ENCODE measurements at regions not wholly inside any gene's neighbourhood (a gene's known extent, or its start where the extent isn't known, plus 50 kb on each side); places are given as distances from the start of the nearest gene placed in this dataset.

DNA sequence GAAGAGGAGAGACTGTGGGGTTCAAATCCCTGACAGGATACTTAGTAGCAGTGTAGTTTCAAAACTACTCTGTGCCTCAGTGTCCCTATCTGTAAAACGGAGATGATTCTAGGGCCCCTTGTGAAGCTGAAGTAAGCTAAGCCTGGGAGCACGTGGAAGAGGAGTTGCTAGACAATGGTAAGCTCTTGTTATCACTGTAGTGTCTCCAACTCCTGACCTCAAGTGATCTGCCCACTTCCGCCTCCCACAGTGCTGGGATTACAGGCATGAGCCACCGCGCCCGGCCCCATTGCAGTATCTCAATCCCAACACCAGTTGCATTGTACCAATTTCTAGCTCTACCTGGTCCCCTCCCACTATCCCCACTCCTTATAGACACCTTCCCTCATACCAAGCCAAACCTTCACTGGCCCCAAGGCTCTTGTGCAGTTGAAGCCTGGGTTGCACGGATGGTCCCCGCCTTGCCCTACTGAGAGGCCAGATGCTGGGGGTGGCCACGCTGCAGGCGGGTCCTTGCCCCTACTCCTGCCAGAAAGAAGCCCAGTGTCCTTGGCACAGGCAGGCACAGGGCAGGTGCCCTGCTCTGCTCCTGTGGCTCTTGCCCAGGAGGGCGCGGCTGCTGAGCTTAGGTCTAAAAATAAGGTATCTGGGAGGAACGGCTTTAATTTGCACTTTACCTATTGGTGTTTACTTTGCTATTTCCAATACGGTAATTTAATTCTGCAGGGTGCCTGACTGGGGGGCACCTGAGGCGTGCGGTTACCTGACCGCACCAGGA is 118.1 kb downstream of the VEGFA start:
- TF ChIP-seq, protein P1, sequence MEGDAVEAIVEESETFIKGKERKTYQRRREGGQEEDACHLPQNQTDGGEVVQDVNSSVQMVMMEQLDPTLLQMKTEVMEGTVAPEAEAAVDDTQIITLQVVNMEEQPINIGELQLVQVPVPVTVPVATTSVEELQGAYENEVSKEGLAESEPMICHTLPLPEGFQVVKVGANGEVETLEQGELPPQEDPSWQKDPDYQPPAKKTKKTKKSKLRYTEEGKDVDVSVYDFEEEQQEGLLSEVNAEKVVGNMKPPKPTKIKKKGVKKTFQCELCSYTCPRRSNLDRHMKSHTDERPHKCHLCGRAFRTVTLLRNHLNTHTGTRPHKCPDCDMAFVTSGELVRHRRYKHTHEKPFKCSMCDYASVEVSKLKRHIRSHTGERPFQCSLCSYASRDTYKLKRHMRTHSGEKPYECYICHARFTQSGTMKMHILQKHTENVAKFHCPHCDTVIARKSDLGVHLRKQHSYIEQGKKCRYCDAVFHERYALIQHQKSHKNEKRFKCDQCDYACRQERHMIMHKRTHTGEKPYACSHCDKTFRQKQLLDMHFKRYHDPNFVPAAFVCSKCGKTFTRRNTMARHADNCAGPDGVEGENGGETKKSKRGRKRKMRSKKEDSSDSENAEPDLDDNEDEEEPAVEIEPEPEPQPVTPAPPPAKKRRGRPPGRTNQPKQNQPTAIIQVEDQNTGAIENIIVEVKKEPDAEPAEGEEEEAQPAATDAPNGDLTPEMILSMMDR (IDR thresholded peaks at IDR 0.05) = no peak
- Histone ChIP-seq H3K9me3 (no peaks in the 10 kb centered on the region), H3K4me3 (no peak overlapping the region), H3K27me3 (replicated peaks; ENCODE audit: insufficient read depth) (no peaks in the 10 kb centered on the region), H3K4me1 (ENCODE audit: control insufficient read depth in 1 of 2, low read depth in 2 of 2) (no peaks in the 10 kb centered on the region), H3K27ac (no peak overlapping the region), H3K36me3 (no peaks in the 10 kb centered on the region)
- DNase-seq (ENCODE audit: low spot score) = no peak
- no peak for ATAC-seq (ENCODE audit: insufficient number of reproducible peaks, low FRiP score, low read depth)

DNA sequence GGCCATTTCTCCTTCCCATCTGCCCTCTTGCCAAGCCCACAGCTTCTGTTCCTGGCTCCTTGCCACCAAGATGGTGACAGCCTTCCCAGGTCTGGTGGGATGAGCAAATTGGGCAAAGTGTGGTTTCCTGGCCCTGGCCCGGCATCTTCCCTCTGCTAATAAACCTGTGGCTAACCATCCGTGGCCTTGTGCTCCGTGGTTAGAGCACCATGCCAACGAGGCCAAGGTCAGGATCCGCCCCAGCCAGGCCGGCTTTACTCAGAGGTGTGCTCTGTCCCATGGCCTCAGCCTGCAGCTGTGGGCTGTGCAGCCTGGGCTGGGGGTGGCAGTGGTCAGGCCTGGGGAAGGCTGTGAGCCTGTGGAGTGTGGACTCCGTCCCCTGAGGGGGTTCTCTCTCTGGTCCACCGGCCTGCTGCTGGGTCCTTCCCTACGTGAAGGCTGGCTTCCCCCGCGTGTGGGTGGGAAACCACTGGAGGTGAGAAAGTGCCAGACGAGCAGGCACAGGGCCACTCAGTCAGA is 117.4 kb downstream of the VEGFA start:
- no peaks in the 10 kb centered on the region for H3K36me3 ChIP-seq
- H3K4me1 ChIP-seq (ENCODE audit: control insufficient read depth in 1 of 2, low read depth in 2 of 2) = no peaks in the 10 kb centered on the region
- H3K4me3 ChIP-seq = no peak overlapping the region
- H3K27me3 ChIP-seq (replicated peaks; ENCODE audit: insufficient read depth) = no peaks in the 10 kb centered on the region
- no peak overlapping the region for H3K27ac ChIP-seq
- H3K9me3 ChIP-seq = no peaks in the 10 kb centered on the region
- DNase-seq (ENCODE audit: low spot score) (no peak), ATAC-seq (ENCODE audit: insufficient number of reproducible peaks, low FRiP score, low read depth) (no peak)
- TF ChIP-seq, protein P1 (IDR thresholded peaks at IDR 0.05) = no peak

GRCh38 chr6:43886717-43887339 is 116.8 kb downstream of the VEGFA start:
- ATAC-seq (ENCODE audit: insufficient number of reproducible peaks, low FRiP score, low read depth) = no peak
- TF ChIP-seq, protein P1 (IDR thresholded peaks at IDR 0.05) = no peak
- no peaks in the 10 kb centered on the region for H3K27me3 ChIP-seq (replicated peaks; ENCODE audit: insufficient read depth)
- no peak overlapping the region for H3K4me3 ChIP-seq
- no peaks in the 10 kb centered on the region for H3K9me3 ChIP-seq
- H3K27ac ChIP-seq = no peak overlapping the region
- H3K36me3 ChIP-seq = no peaks in the 10 kb centered on the region
- DNase-seq (ENCODE audit: low spot score) = no peak
- no peaks in the 10 kb centered on the region for H3K4me1 ChIP-seq (ENCODE audit: control insufficient read depth in 1 of 2, low read depth in 2 of 2)

- H3K36me3 ChIP-seq = no peaks in the 10 kb centered on the region
- ATAC-seq (ENCODE audit: insufficient number of reproducible peaks, low FRiP score, low read depth) = no peak
- H3K27ac ChIP-seq = no peak overlapping the region
- no peak overlapping the region for H3K4me3 ChIP-seq
- no peaks in the 10 kb centered on the region for H3K4me1 ChIP-seq (ENCODE audit: control insufficient read depth in 1 of 2, low read depth in 2 of 2)
- no peaks in the 10 kb centered on the region for H3K9me3 ChIP-seq
- no peaks in the 10 kb centered on the region for H3K27me3 ChIP-seq (replicated peaks; ENCODE audit: insufficient read depth)
- no peak for DNase-seq (ENCODE audit: low spot score)
- TF ChIP-seq, protein P1 (IDR thresholded peaks at IDR 0.05) = no peak
These were observed 116.1 kb downstream of the VEGFA start for GRCh38 chr6:43886067-43886461.

GRCh38 chr6:43885399-43886066 is 115.5 kb downstream of the VEGFA start:
- no peak overlapping the region for H3K27ac ChIP-seq
- TF ChIP-seq, protein P1 (IDR thresholded peaks at IDR 0.05) = no peak
- DNase-seq (ENCODE audit: low spot score) (no peak), ATAC-seq (ENCODE audit: insufficient number of reproducible peaks, low FRiP score, low read depth) (no peak)
- no peaks in the 10 kb centered on the region for H3K27me3 ChIP-seq (replicated peaks; ENCODE audit: insufficient read depth)
- no peak overlapping the region for H3K4me3 ChIP-seq
- H3K9me3 ChIP-seq = no peaks in the 10 kb centered on the region
- no peaks in the 10 kb centered on the region for H3K36me3 ChIP-seq
- H3K4me1 ChIP-seq (ENCODE audit: control insufficient read depth in 1 of 2, low read depth in 2 of 2) = no peaks in the 10 kb centered on the region
